SK-N-SH (cell line): ENCODE measurements at regions not wholly inside any gene's neighbourhood (a gene's known extent, or its start where the extent isn't known, plus 50 kb on each side); places are given as distances from the start of the nearest gene placed in this dataset.

Experiments used
- CTCF ChIA-PET: fragments of 300-600, 350-600 bp; formaldehyde crosslinking; extraction: SDS; loops from one replicate; lab custom pipeline; 2021; lab: Yijun Ruan, JAX
- POLR2A ChIA-PET: fragments of 350-600 bp; sonication (Branson Sonifier 250); formaldehyde crosslinking; extraction: SDS; loops from one replicate; lab custom pipeline; 2020; ENCODE audit warnings: antibody characterized with exemption, inconsistent platforms; lab: Yijun Ruan, JAX
- DNase-seq: peaks from one replicate; pipeline ENCODE4 v3.0.0; 2012
- H2AFZ ChIP-seq: fragments of 200-600 bp; sonication (generic); 2 replicates; pipeline ENCODE4 v1.8.1; 2016; ENCODE audit warnings: antibody characterized with exemption, mild to moderate bottlenecking, low read depth
- H3F3A ChIP-seq: fragments of 200-600 bp; sonication (generic); replicated peaks from 2 replicates; pipeline ENCODE3; 2016; ENCODE audit warnings: antibody characterized with exemption, mild to moderate bottlenecking; ENCODE audit not compliant: insufficient read depth
- H3K27ac ChIP-seq, 2 experiments: fragments of 200-500 bp in 1 of 2; fragments of 200-600 bp in 1 of 2; sonication (Bioruptor generic) in 1 of 2; sonication (generic), shearing (Covaris generic) in 1 of 2; 2 replicates each; pipeline versions ENCODE4 v1.5.1 to v1.6.1; 2014 to 2016; ENCODE audit warnings: low read depth in 2 of 2, inconsistent platforms in 1 of 2, low read length in 1 of 2, mild to moderate bottlenecking in 1 of 2, mixed read lengths in 1 of 2
- H3K27me3 ChIP-seq: fragments of 200-600 bp; sonication (generic), shearing (Covaris generic); 2 replicates; pipeline ENCODE4 v1.6.1; 2016; ENCODE audit warnings: mixed run types; ENCODE audit not compliant: insufficient read depth
- H3K36me3 ChIP-seq, 2 experiments: fragments of 200-500 bp in 1 of 2; fragments of 200-600 bp in 1 of 2; sonication (Bioruptor generic) in 1 of 2; sonication (generic) in 1 of 2; replicated peaks in 1 of 2; 2 replicates each; pipeline versions ENCODE3 to v1.5.1; 2014 to 2016; ENCODE audit warnings: low read length in 1 of 2, mild to moderate bottlenecking in 1 of 2; ENCODE audit not compliant: insufficient read depth in 2 of 2, control insufficient read depth in 1 of 2
- H3K4me1 ChIP-seq, 2 experiments: fragments of 200-500 bp in 1 of 2; fragments of 200-600 bp in 1 of 2; sonication (Bioruptor generic) in 1 of 2; sonication (generic), shearing (Covaris generic) in 1 of 2; 2 replicates each; pipeline versions ENCODE4 v1.5.1 to v1.6.1; 2014 to 2016; ENCODE audit warnings: low read depth in 1 of 2, low read length in 1 of 2, mixed run types in 1 of 2; ENCODE audit not compliant: insufficient read depth in 2 of 2, control insufficient read depth in 1 of 2
- H3K4me2 ChIP-seq: fragments of 200-600 bp; sonication (generic), shearing (Covaris generic); 2 replicates; pipeline ENCODE4 v1.6.1; 2017; ENCODE audit warnings: mixed run types
- H3K4me3 ChIP-seq, 2 experiments: fragments of 200-500 bp in 1 of 2; fragments of 200-600 bp in 1 of 2; sonication (Bioruptor generic) in 1 of 2; sonication (generic), shearing (Covaris generic) in 1 of 2; 2 replicates each; pipeline versions ENCODE4 v1.5.1 to v1.8.1; 2014 to 2016; ENCODE audit warnings: low read depth in 2 of 2, inconsistent platforms in 1 of 2, low read length in 1 of 2, mild to moderate bottlenecking in 1 of 2, mixed read lengths in 1 of 2, moderate library complexity in 1 of 2
- H3K79me2 ChIP-seq: fragments of 200-600 bp; sonication (generic); 2 replicates; pipeline ENCODE4 v1.8.1; 2017; ENCODE audit warnings: mild to moderate bottlenecking; ENCODE audit not compliant: insufficient read depth
- H3K9ac ChIP-seq: fragments of 200-600 bp; sonication (generic); 2 replicates; pipeline ENCODE4 v1.6.1; 2017; ENCODE audit warnings: mixed run types
- H3K9me2 ChIP-seq: fragments of 200-600 bp; sonication (generic); 2 replicates; pipeline ENCODE4 v1.6.1; 2017; ENCODE audit warnings: mixed run types
- H3K9me3 ChIP-seq: fragments of 200-600 bp; sonication (generic); 2 replicates; pipeline ENCODE4 v1.6.1; 2017; ENCODE audit warnings: mixed run types, mild to moderate bottlenecking, moderate library complexity
- H4K20me1 ChIP-seq: fragments of 200-600 bp; sonication (generic); 2 replicates; pipeline ENCODE4 v1.6.1; 2017; ENCODE audit warnings: mild to moderate bottlenecking, mixed run types; ENCODE audit not compliant: insufficient read depth
- CTCF ChIP-seq: fragments of 200-600 bp; sonication (generic); IDR thresholded peaks from 2 replicates; pipeline ENCODE4 v1.6.1; 2017; ENCODE audit warnings: antibody characterized with exemption, mild to moderate bottlenecking, moderate library complexity
- EZH2phosphoT487 ChIP-seq: fragments of 200-600 bp; sonication (generic); IDR thresholded peaks from 2 replicates; pipeline ENCODE4 v1.6.1; 2017; ENCODE audit warnings: low read depth, mixed run types, mild to moderate bottlenecking, antibody characterized with exemption, moderate library complexity, borderline replicate concordance
- FOXJ3 ChIP-seq: sonication (generic); formaldehyde crosslinking; IDR thresholded peaks from 2 replicates; pipeline ENCODE4 v1.5.1; 2020; ENCODE audit warnings: mild to moderate bottlenecking, missing genetic modification reagents
- FOXM1 ChIP-seq: IDR thresholded peaks from 2 replicates; pipeline ENCODE4 v1.4.0; 2012; ENCODE audit warnings: low read depth, mild to moderate bottlenecking
- JUND ChIP-seq: IDR thresholded peaks from 2 replicates; pipeline ENCODE4 v1.4.0; 2012
- MEF2A ChIP-seq: IDR thresholded peaks from 2 replicates; pipeline ENCODE4 v1.4.0; 2012; ENCODE audit warnings: low read depth, borderline replicate concordance
- MXI1 ChIP-seq: IDR thresholded peaks from 2 replicates; pipeline ENCODE4 v1.6.1; 2012; ENCODE audit warnings: mild to moderate bottlenecking, low read depth, low read length, improper control_type of control experiment
- NFIC ChIP-seq: IDR thresholded peaks from 2 replicates; pipeline ENCODE4 v1.4.0; 2012; ENCODE audit warnings: borderline replicate concordance
- RAD21 ChIP-seq: IDR thresholded peaks from 2 replicates; pipeline ENCODE4 v1.6.1; 2012; ENCODE audit warnings: mild to moderate bottlenecking, low read length
- RCOR1 ChIP-seq: fragments of 150-350 bp; IDR thresholded peaks from 2 replicates; pipeline ENCODE4 v1.6.1; 2017; ENCODE audit warnings: antibody characterized with exemption, low read length
- RFX5 ChIP-seq: IDR thresholded peaks from 2 replicates; pipeline ENCODE4 v1.6.1; 2012; ENCODE audit warnings: mild to moderate bottlenecking, improper control_type of control experiment, low read length
- SIN3A ChIP-seq: IDR thresholded peaks from 2 replicates; pipeline ENCODE4 v1.6.1; 2012; ENCODE audit warnings: low read depth, mild to moderate bottlenecking, low read length, moderate library complexity, borderline replicate concordance
- TEAD4 ChIP-seq: IDR thresholded peaks from 2 replicates; pipeline ENCODE4 v1.4.0; 2012; ENCODE audit warnings: mild to moderate bottlenecking, borderline replicate concordance; ENCODE audit not compliant: insufficient read depth
- USF1 ChIP-seq: IDR thresholded peaks from 2 replicates; pipeline ENCODE4 v1.4.0; 2012; ENCODE audit warnings: low read depth, borderline replicate concordance
- USF2 ChIP-seq: fragments of 150-350 bp; IDR thresholded peaks from 2 replicates; pipeline ENCODE4 v1.6.1; 2017; ENCODE audit warnings: antibody characterized with exemption, low read length, low read depth, borderline replicate concordance
- YY1 ChIP-seq: IDR thresholded peaks from 2 replicates; pipeline ENCODE4 v1.4.0; 2012; ENCODE audit warnings: low read depth, mild to moderate bottlenecking
- WGBS: methylation state at CpG from one replicate; pipeline ENCODE4 v1.1.6; 2017; ENCODE audit warnings: low lambda C conversion rate; 5-methylcytosine and 5-hydroxymethylcytosine counted together

GRCh38 chrX:147174591-147174990 lies 360.0 kb upstream of the CXorf51A start:
- Histone ChIP-seq H3K36me3 (no peaks in the 10 kb centered on the region), H3K4me3 (no peak overlapping the region), H4K20me1 (no peaks in the 10 kb centered on the region), H3K27me3 (no peaks in the 10 kb centered on the region), H3K9me3 (no peaks in the 10 kb centered on the region; the same call in 1 of the 2 replicates), H3K9me2 (no peaks in the 10 kb centered on the region), H3F3A (no peaks in the 10 kb centered on the region), H3K27ac (no peak overlapping the region), H3K9ac (no peak overlapping the region), H3K79me2 (no peaks in the 10 kb centered on the region), H3K4me2 (no peak overlapping the region), H3K4me1 (no peaks in the 10 kb centered on the region), H2AFZ (no peak overlapping the region)
- 0% methylated on average over 1 of the region's 1 CpG for WGBS
- POLR2A ChIA-PET = no interaction called here
- no peak for TF ChIP-seq SIN3A
- no peak for TF ChIP-seq RAD21
- TF ChIP-seq RCOR1 = no peak
- no peak for TF ChIP-seq TEAD4
- no peak for DNase-seq
- CTCF ChIA-PET = no interaction called here

- H3K4me1 ChIP-seq = no peaks in the 10 kb centered on the region
- no peak for TF ChIP-seq MEF2A
- no peak for TF ChIP-seq EZH2phosphoT487
- TF ChIP-seq FOXM1 = no peak
- TF ChIP-seq SIN3A = no peak
- TF ChIP-seq RFX5 = no peak
- TF ChIP-seq MXI1 = no peak
- TF ChIP-seq TEAD4 = no peak
- no peak for TF ChIP-seq NFIC
- no peak for TF ChIP-seq USF2
- no peak for TF ChIP-seq USF1
- TF ChIP-seq, all 33 proteins: peak for 0
- POLR2A ChIA-PET = no interaction called here
- H3F3A ChIP-seq = no peaks in the 10 kb centered on the region
- no peak overlapping the region for H3K4me2 ChIP-seq
- H2AFZ ChIP-seq = no peak overlapping the region
- no peaks in the 10 kb centered on the region for H4K20me1 ChIP-seq
- WGBS = 4% methylated on average over 4 of the region's 6 CpGs
- no peaks in the 10 kb centered on the region for H3K9me2 ChIP-seq
- no peaks in the 10 kb centered on the region; the same call in 1 of the 2 replicates for H3K9me3 ChIP-seq
- CTCF ChIA-PET = no interaction called here
- H3K27ac ChIP-seq = no peak overlapping the region
- no peak for DNase-seq
- no peak overlapping the region for H3K9ac ChIP-seq
- no peaks in the 10 kb centered on the region for H3K79me2 ChIP-seq
- H3K27me3 ChIP-seq = no peaks in the 10 kb centered on the region
- H3K4me3 ChIP-seq = no peak overlapping the region
- no peaks in the 10 kb centered on the region for H3K36me3 ChIP-seq
Observed at GRCh38 chrX:147173594-147173993, 359.1 kb upstream of the CXorf51A start.

- Histone ChIP-seq H3F3A (no peaks in the 10 kb centered on the region), H3K36me3 (no peaks in the 10 kb centered on the region), H3K27ac (no peak overlapping the region), H3K9me3 (no peaks in the 10 kb centered on the region; the same call in 1 of the 2 replicates), H3K9ac (no peak overlapping the region), H3K79me2 (no peaks in the 10 kb centered on the region), H3K4me2 (no peak overlapping the region), H3K9me2 (no peaks in the 10 kb centered on the region), H4K20me1 (no peaks in the 10 kb centered on the region), H3K27me3 (no peaks in the 10 kb centered on the region), H3K4me3 (no peak overlapping the region)
- ChIA-PET CTCF (no interaction called here), POLR2A (no interaction called here)
- no peak for DNase-seq
- 0% methylated on average over 3 of the region's 3 CpGs for WGBS
- TF ChIP-seq JUND (no peak), USF1 (no peak), FOXJ3 (CRISPR knock-in tag) (no peak), YY1 (no peak), TEAD4 (no peak), CTCF (no peak)
- TF ChIP-seq, all 33 proteins: peak for 0
- Histone ChIP-seq H3K4me1 (no peaks in the 10 kb centered on the region), H2AFZ (no peak overlapping the region)
Observed at GRCh38 chrX:147170993-147171392, 356.4 kb upstream of the CXorf51A start.
